IMR-90 (cell line): ENCODE measurements at regions not wholly inside any gene's neighbourhood (a gene's known extent, or its start where the extent isn't known, plus 50 kb on each side); places are given as distances from the start of the nearest gene placed in this dataset.

ENCODE experiments used
- ATAC-seq: fragments of 200-7000 bp; cut with Tn5 transposase; 2 replicates; pipeline ENCODE4 v1.9.1; 2020; ENCODE audit warnings: low read depth, mild to moderate bottlenecking, moderate library complexity
- BruUV-seq: library from RNA; stranded (reverse); fragments of 400-500 nt; replicated peaks from 2 replicates; lab custom pipeline; 2021; lab: Mats Ljungman, UMichigan
- CTCF ChIA-PET: fragments of 300-600 bp; formaldehyde crosslinking; extraction: SDS; loops from one replicate; lab custom pipeline; 2021; ENCODE audit warnings: antibody characterized with exemption; lab: Yijun Ruan, JAX
- POLR2A ChIA-PET: fragments of 300-600 bp; sonication (Branson Sonifier 250); formaldehyde crosslinking; loops from one replicate; lab custom pipeline; 2022; ENCODE audit warnings: antibody characterized with exemption; ENCODE audit not compliant: unreplicated experiment; lab: Charles Lee
- DNase-seq: peaks from one replicate; pipeline ENCODE4 v3.0.0; 2013
- H2AFZ ChIP-seq: replicated peaks from 2 replicates; pipeline ENCODE3; 2013; ENCODE audit warnings: low read length, mild to moderate bottlenecking; ENCODE audit not compliant: poor library complexity
- H2AK5ac ChIP-seq: 2 replicates; pipeline ENCODE4 v1.6.1; 2013; ENCODE audit warnings: low read depth, low read length, inconsistent platforms
- H2AK9ac ChIP-seq: replicated peaks from 2 replicates; pipeline ENCODE3; 2013; ENCODE audit warnings: mild to moderate bottlenecking, low read depth, low read length, moderate library complexity; ENCODE audit not compliant: poor library complexity
- H2BK120ac ChIP-seq: 2 replicates; pipeline ENCODE4 v1.6.1; 2013; ENCODE audit warnings: low read depth, low read length, inconsistent platforms
- H2BK15ac ChIP-seq: 3 replicates; pipeline ENCODE4 v1.6.1; 2013; ENCODE audit warnings: low read depth, low read length, inconsistent platforms
- H2BK20ac ChIP-seq: 2 replicates; pipeline ENCODE4 v1.6.1; 2013; ENCODE audit warnings: low read depth, mild to moderate bottlenecking, inconsistent platforms, low read length, moderate library complexity
- H2BK5ac ChIP-seq: 2 replicates; pipeline ENCODE4 v1.6.1; 2013; ENCODE audit warnings: mild to moderate bottlenecking, low read depth, low read length, inconsistent platforms; ENCODE audit not compliant: poor library complexity, severe bottlenecking
- H3K14ac ChIP-seq: replicated peaks from 2 replicates; pipeline ENCODE4 v1.6.1; 2013; ENCODE audit warnings: low read depth, low read length, inconsistent platforms
- H3K18ac ChIP-seq: 2 replicates; pipeline ENCODE4 v1.6.1; 2013; ENCODE audit warnings: low read depth, low read length, control low read depth
- H3K23ac ChIP-seq: 2 replicates; pipeline ENCODE4 v1.6.1; 2013; ENCODE audit warnings: low read depth, low read length, inconsistent platforms
- H3K27ac ChIP-seq: 2 replicates; pipeline ENCODE4 v1.5.1; 2013; ENCODE audit warnings: mild to moderate bottlenecking, control low read depth, low read length; ENCODE audit not compliant: insufficient read depth
- H3K27me3 ChIP-seq: 2 replicates; pipeline ENCODE4 v1.6.1; 2013; ENCODE audit warnings: low read length; ENCODE audit not compliant: control insufficient read depth, insufficient read depth
- H3K36me3 ChIP-seq: 2 replicates; pipeline ENCODE4 v1.6.1; 2013; ENCODE audit warnings: low read length, mixed read lengths; ENCODE audit not compliant: control insufficient read depth, insufficient read depth
- H3K4ac ChIP-seq: 2 replicates; pipeline ENCODE4 v1.6.1; 2013; ENCODE audit warnings: low read depth, low read length, inconsistent platforms
- H3K4me1 ChIP-seq: 2 replicates; pipeline ENCODE4 v1.6.1; 2013; ENCODE audit warnings: low read length, mixed read lengths; ENCODE audit not compliant: control insufficient read depth, insufficient read depth
- H3K4me2 ChIP-seq: 2 replicates; pipeline ENCODE4 v1.6.1; 2013; ENCODE audit warnings: low read depth, mild to moderate bottlenecking, control low read depth, low read length, moderate library complexity
- H3K4me3 ChIP-seq: 2 replicates; pipeline ENCODE4 v1.5.1; 2013; ENCODE audit warnings: low read depth, mild to moderate bottlenecking, control low read depth, low read length, moderate library complexity; ENCODE audit not compliant: insufficient read depth
- H3K56ac ChIP-seq: 2 replicates; pipeline ENCODE4 v1.6.1; 2013; ENCODE audit warnings: low read length, inconsistent platforms; ENCODE audit not compliant: insufficient read depth; ENCODE audit errors: extremely low read depth
- H3K79me1 ChIP-seq, 2 experiments: 2 replicates each; pipeline ENCODE4 v1.6.1; 2013; ENCODE audit warnings: low read length in 2 of 2, inconsistent platforms in 1 of 2, low read depth in 1 of 2
- H3K9ac ChIP-seq: 2 replicates; pipeline ENCODE4 v1.6.1; 2013; ENCODE audit warnings: low read depth, low read length, control low read depth
- H3K9me1 ChIP-seq: 2 replicates; pipeline ENCODE4 v1.6.1; 2013; ENCODE audit warnings: low read length, inconsistent platforms; ENCODE audit not compliant: insufficient read depth
- H3K9me3 ChIP-seq: 2 replicates; pipeline ENCODE4 v1.6.1; 2013; ENCODE audit warnings: low read length; ENCODE audit not compliant: control insufficient read depth, insufficient read depth
- H4K20me1 ChIP-seq: 2 replicates; pipeline ENCODE4 v1.6.1; 2013; ENCODE audit warnings: low read length, inconsistent platforms; ENCODE audit not compliant: insufficient read depth
- H4K5ac ChIP-seq: 2 replicates; pipeline ENCODE4 v1.6.1; 2013; ENCODE audit warnings: mild to moderate bottlenecking, low read depth, low read length, control low read depth
- H4K8ac ChIP-seq, 2 experiments: 2 replicates each; pipeline ENCODE4 v1.6.1; 2013; ENCODE audit warnings: low read depth in 2 of 2, low read length in 2 of 2, control low read depth in 1 of 2, inconsistent platforms in 1 of 2
- H4K91ac ChIP-seq: 2 replicates; pipeline ENCODE4 v1.6.1; 2013; ENCODE audit warnings: low read depth, low read length, inconsistent platforms; ENCODE audit not compliant: insufficient read depth
- BHLHE40 ChIP-seq: fragments of 150-350 bp; IDR thresholded peaks from 2 replicates; pipeline ENCODE4 v1.6.1; 2016; ENCODE audit warnings: mild to moderate bottlenecking, low read depth, low read length
- CEBPB ChIP-seq: IDR thresholded peaks from 2 replicates; pipeline ENCODE4 v1.6.1; 2012; ENCODE audit warnings: low read depth, low read length, improper control_type of control experiment
- ELK1 ChIP-seq: fragments of 150-350 bp; IDR thresholded peaks from 2 replicates; pipeline ENCODE4 v1.6.1; 2016; ENCODE audit warnings: low read depth, mild to moderate bottlenecking, low read length, moderate library complexity, borderline replicate concordance
- FOS ChIP-seq: fragments of 150-350 bp; IDR thresholded peaks from 2 replicates; pipeline ENCODE4 v1.6.1; 2016; ENCODE audit warnings: low read depth, low read length
- MAZ ChIP-seq: IDR thresholded peaks from 2 replicates; pipeline ENCODE4 v1.6.1; 2012; ENCODE audit warnings: low read depth, mild to moderate bottlenecking, low read length, improper control_type of control experiment, moderate library complexity, borderline replicate concordance
- MXI1 ChIP-seq: IDR thresholded peaks from 2 replicates; pipeline ENCODE4 v1.6.1; 2012; ENCODE audit warnings: low read depth, mild to moderate bottlenecking, low read length, moderate library complexity, borderline replicate concordance
- NFE2L2 ChIP-seq: fragments of 150-350 bp; IDR thresholded peaks from 2 replicates; pipeline ENCODE4 v1.6.1; 2016; ENCODE audit warnings: low read depth, mild to moderate bottlenecking, low read length
- RAD21 ChIP-seq: IDR thresholded peaks from 2 replicates; pipeline ENCODE4 v1.6.1; 2012; ENCODE audit warnings: low read length, improper control_type of control experiment
- RCOR1 ChIP-seq: IDR thresholded peaks from 2 replicates; pipeline ENCODE4 v1.6.1; 2012; ENCODE audit warnings: mild to moderate bottlenecking, low read length, improper control_type of control experiment; ENCODE audit not compliant: insufficient replicate concordance
- RFX5 ChIP-seq: IDR thresholded peaks from 2 replicates; pipeline ENCODE4 v1.8.0; 2012; ENCODE audit warnings: low read depth, mild to moderate bottlenecking, low read length, moderate library complexity
- USF2 ChIP-seq: fragments of 150-350 bp; IDR thresholded peaks from 2 replicates; pipeline ENCODE4 v1.6.1; 2017; ENCODE audit warnings: mild to moderate bottlenecking, antibody characterized with exemption, low read length, low read depth
- WGBS, 2 experiments: methylation state at CpG; one replicate each; pipeline versions ENCODE4 v1.1.5 to v1.1.7; 2013; ENCODE audit warnings: missing lambda C conversion rate in 2 of 2; ENCODE audit not compliant: insufficient read length in 1 of 2; ENCODE audit errors: extremely low coverage in 2 of 2; 5-methylcytosine and 5-hydroxymethylcytosine counted together
- dilution Hi-C: fragments of 300-500 bp; cut with HindIII; formaldehyde crosslinking; loops from one replicate; pipeline ENCODE4 v1.14.3; 2018; ENCODE audit warnings: low sequenced_read_pairs; ENCODE audit not compliant: unreplicated experiment
- in situ Hi-C: fragments of 300-500 bp; cut with MboI; formaldehyde crosslinking; loops from 3 replicates; pipeline ENCODE4 v1.14.3; 2019; ENCODE audit warnings: low sequenced_read_pairs, inconsistent platforms, mixed read lengths
- intact Hi-C: fragments of 100-400 bp; cut with micrococcal nuclease; formaldehyde crosslinking; loops from 2 replicates; pipeline ENCODE4 v1.10.0; 2022

GRCh38 chr2:209298601-209299000 is 125.2 kb upstream of the MAP2 start:
- POLR2A ChIA-PET = no interaction called here
- H3K14ac ChIP-seq = no peak overlapping the region
- intact Hi-C loops = no loop called here
- H3K18ac ChIP-seq = no peak overlapping the region
- H3K4me2 ChIP-seq = no peak overlapping the region
- H3K4me3 ChIP-seq = no peak overlapping the region
- dilution Hi-C loops = no loop called here
- H2BK15ac ChIP-seq = no peak overlapping the region
- TF ChIP-seq RCOR1 (no peak), RAD21 (no peak), FOS (no peak), CEBPB (no peak), USF2 (no peak), MXI1 (no peak), NFE2L2 (no peak), ELK1 (no peak), BHLHE40 (no peak), RFX5 (no peak), MAZ (no peak)
- no peak overlapping the region for H4K5ac ChIP-seq
- no peak overlapping the region for H2BK5ac ChIP-seq
- H3K4me1 ChIP-seq = no peaks in the 10 kb centered on the region
- in situ Hi-C loops = no loop called here
- no peak overlapping the region for H2AK9ac ChIP-seq
- H2BK120ac ChIP-seq = no peak overlapping the region
- H4K20me1 ChIP-seq = no peaks in the 10 kb centered on the region
- no peak overlapping the region for H2AFZ ChIP-seq
- no peaks in the 10 kb centered on the region for H3K79me1 ChIP-seq
- no peak overlapping the region for H2AK5ac ChIP-seq
- CTCF ChIA-PET = no interaction called here
- no CpG with 5 or more reads among the region's 2 CpGs for WGBS, 2 experiments
- no peaks in the 10 kb centered on the region for H3K9me1 ChIP-seq
- H4K91ac ChIP-seq = no peak overlapping the region
- H3K9me3 ChIP-seq = peaks cover 2% of the 10 kb centered on the region; the same call in 1 of the 2 replicates
- H3K4ac ChIP-seq = no peak overlapping the region
- no peak overlapping the region for H3K9ac ChIP-seq
- H2BK20ac ChIP-seq = no peak overlapping the region
- no peaks in the 10 kb centered on the region for H3K27me3 ChIP-seq
- ATAC-seq (no peak), DNase-seq (no peak)
- H3K27ac ChIP-seq = no peak overlapping the region
- no peak overlapping the region for H3K56ac ChIP-seq
- H3K36me3 ChIP-seq = no peaks in the 10 kb centered on the region
- H3K23ac ChIP-seq = no peak overlapping the region
- H4K8ac ChIP-seq = no peak overlapping the region
- no TSS peak for BruUV-seq
